ENCODE measurements at regions not wholly inside any gene's neighbourhood (a gene's known extent, or its start where the extent isn't known, plus 50 kb on each side); places are given as distances from the start of the nearest gene placed in this dataset.

GRCh38 chrX:124829930-124830329 is 483.6 kb downstream of the SH2D1A start:
- intact Hi-C loops (cut with micrococcal nuclease): no loop called here
- 40% methylated on average over 2 of the region's 5 CpGs for WGBS (ENCODE audit: insufficient coverage)
- Histone ChIP-seq H3K36me3 (replicated peaks in 1 of 2; ENCODE audit: control insufficient read depth in 1 of 2, insufficient read depth in 2 of 2, low read length in 2 of 2) (no peaks in the 10 kb centered on the region), H3K27ac (ENCODE audit: low read depth in 1 of 2, low read length in 2 of 2) (no peak overlapping the region), H2AFZ (ENCODE audit: insufficient read depth, low read depth, low read length, poor library complexity, severe bottlenecking) (no peak overlapping the region), H3K4me2 (replicated peaks; ENCODE audit: extremely low read depth, low read length, poor library complexity, severe bottlenecking) (no peak overlapping the region), H3K27me3 (ENCODE audit: control insufficient read depth in 2 of 2, insufficient read depth in 2 of 2, low read length in 2 of 2) (no peaks in the 10 kb centered on the region), H3K4me3 (replicated peaks in 1 of 3; ENCODE audit: low read depth in 2 of 3, low read length in 3 of 3) (no peak overlapping the region), H3K79me2 (ENCODE audit: insufficient read depth, low read length) (no peaks in the 10 kb centered on the region), H4K20me1 (ENCODE audit: insufficient read depth, low read length) (no peaks in the 10 kb centered on the region), H3K4me1 (ENCODE audit: control insufficient read depth in 1 of 2, insufficient read depth in 2 of 2, low read length in 2 of 2) (no peaks in the 10 kb centered on the region), H3K9me3 (replicated peaks in 1 of 2; ENCODE audit: control insufficient read depth in 1 of 2, insufficient read depth in 1 of 2, low read length in 2 of 2) (no peaks in the 10 kb centered on the region), H3K9ac (ENCODE audit: insufficient read depth, low read length, poor library complexity, severe bottlenecking) (no peak overlapping the region)
- Mint-ChIP-seq H3K4me3 (no peak overlapping the region), H3K27me3 (ENCODE audit: low read depth in 3 of 3) (no peaks in the 10 kb centered on the region), H3K9me3 (no peaks in the 10 kb centered on the region), H3K4me1 (peaks cover 6% of the 10 kb centered on the region), H3K27ac (no peak overlapping the region), H3K36me3 (no peaks in the 10 kb centered on the region)
- no peak for TF ChIP-seq CTCF (IDR thresholded peaks at IDR 0.05)
- DNase-seq: no peak

- Mint-ChIP-seq H3K4me1 (peaks cover 2% of the 10 kb centered on the region), H3K9me3 (peaks cover 0 to 1% (median 0%) of the 10 kb centered on the region in 7 donors), H3K4me3 (no peak overlapping the region), H3K27me3 (ENCODE audit: low read depth in 3 of 3) (no peaks in the 10 kb centered on the region), H3K27ac (no peak overlapping the region), H3K36me3 (no peaks in the 10 kb centered on the region)
- Histone ChIP-seq H3K9me3 (replicated peaks in 1 of 2; ENCODE audit: control insufficient read depth in 1 of 2, insufficient read depth in 1 of 2, low read length in 2 of 2) (no peaks in the 10 kb centered on the region), H4K20me1 (ENCODE audit: insufficient read depth, low read length) (no peaks in the 10 kb centered on the region), H3K4me3 (replicated peaks in 1 of 3; ENCODE audit: low read depth in 2 of 3, low read length in 3 of 3) (no peak overlapping the region), H2AFZ (ENCODE audit: insufficient read depth, low read depth, low read length, poor library complexity, severe bottlenecking) (no peak overlapping the region), H3K36me3 (replicated peaks in 1 of 2; ENCODE audit: control insufficient read depth in 1 of 2, insufficient read depth in 2 of 2, low read length in 2 of 2) (no peaks in the 10 kb centered on the region), H3K79me2 (ENCODE audit: insufficient read depth, low read length) (no peaks in the 10 kb centered on the region), H3K9ac (ENCODE audit: insufficient read depth, low read length, poor library complexity, severe bottlenecking) (no peak overlapping the region), H3K4me2 (replicated peaks; ENCODE audit: extremely low read depth, low read length, poor library complexity, severe bottlenecking) (no peak overlapping the region), H3K27ac (ENCODE audit: low read depth in 1 of 2, low read length in 2 of 2) (no peak overlapping the region), H3K4me1 (ENCODE audit: control insufficient read depth in 1 of 2, insufficient read depth in 2 of 2, low read length in 2 of 2) (no peaks in the 10 kb centered on the region), H3K27me3 (ENCODE audit: control insufficient read depth in 2 of 2, insufficient read depth in 2 of 2, low read length in 2 of 2) (no peaks in the 10 kb centered on the region)
- intact Hi-C loops (cut with micrococcal nuclease): no loop called here
- no peak for TF ChIP-seq CTCF (IDR thresholded peaks at IDR 0.05)
- no CpG with 5 or more reads among the region's 3 CpGs for WGBS (ENCODE audit: insufficient coverage)
- no peak for DNase-seq
These were observed 482.9 kb upstream of the TEX13C start for GRCh38 chrX:124836786-124837185.

Measured in CD14-positive monocyte (primary cell).